Testis (tissue), 2 donors: ENCODE measurements at regions not wholly inside any gene's neighbourhood (a gene's known extent, or its start where the extent isn't known, plus 50 kb on each side); places are given as distances from the start of the nearest gene placed in this dataset.

Source experiments
- DNase-seq: peaks from one replicate; pipeline ENCODE4 v3.0.0-alpha.2; 2019
- H3K27ac ChIP-seq, 2 donors: fragments of 200-600 bp; sonication (generic); one replicate each; pipeline ENCODE4 v1.5.1; 2019
- H3K27me3 ChIP-seq: fragments of 200-600 bp; sonication (generic); one replicate; pipeline ENCODE4 v1.5.1; 2019
- H3K36me3 ChIP-seq: fragments of 200-600 bp; sonication (generic); one replicate; pipeline ENCODE4 v1.5.1; 2017; ENCODE audit warnings: low read depth; ENCODE audit errors: missing control alignments
- H3K4me1 ChIP-seq: fragments of 200-600 bp; sonication (generic); one replicate; pipeline ENCODE4 v1.5.1; 2019
- H3K4me3 ChIP-seq, 2 donors: fragments of 200-600 bp; sonication (generic); one replicate each; pipeline ENCODE4 v1.5.1; 2017 to 2019
- H3K9me3 ChIP-seq: fragments of 200-600 bp; sonication (generic); one replicate; pipeline ENCODE4 v1.5.1; 2017
- POLR2A ChIP-seq: fragments of 450-650 bp; IDR thresholded peaks from one replicate; pipeline ENCODE4 v1.6.1; 2017; ENCODE audit warnings: antibody characterized with exemption, mild to moderate bottlenecking, moderate library complexity
- WGBS, 2 donors: methylation state at CpG; one replicate each; pipeline ENCODE4 v1.1.5; 2018; 5-methylcytosine and 5-hydroxymethylcytosine counted together
- intact Hi-C: fragments of 100-400 bp; cut with DNase I; formaldehyde crosslinking; loops from one replicate; pipeline ENCODE4 v1.15.1; 2023; ENCODE audit warnings: low total_unique reads
- TF ChIP-seq, protein P1 (sequence below), 3 experiments: fragments of 450-650 bp in 2 of 3; fragments of 200-600 bp in 1 of 3; sonication (generic) in 1 of 3; IDR thresholded peaks; one replicate each; pipeline ENCODE4 v1.5.1; 2016 to 2019; ENCODE audit warnings: antibody characterized with exemption in 3 of 3, mild to moderate bottlenecking in 2 of 3, moderate library complexity in 1 of 3

DNA sequence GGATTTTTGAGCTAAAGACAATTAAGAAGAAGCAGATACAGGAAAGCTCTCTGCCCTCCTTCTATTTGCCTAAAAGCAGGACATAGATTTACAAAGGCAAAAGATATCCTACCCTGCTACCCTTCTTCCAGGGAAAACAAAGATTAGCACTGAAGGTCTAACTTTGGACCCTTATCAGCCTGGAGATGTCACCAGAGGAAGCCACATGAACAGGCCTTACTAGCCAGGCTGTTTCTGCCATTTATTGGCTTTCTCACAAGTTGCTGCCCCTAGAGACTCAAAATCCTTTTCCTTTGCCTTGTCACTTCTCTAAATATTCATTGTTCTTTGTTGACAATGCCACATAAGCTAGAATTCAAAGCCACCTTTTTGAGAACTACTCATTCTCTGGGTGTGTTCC is 147.3 kb downstream of the B3GNT2 start:
- intact Hi-C loops: no loop called here
- H3K36me3 ChIP-seq: no peaks in the 10 kb centered on the region
- no peak for TF ChIP-seq POLR2A
- TF ChIP-seq, protein P1, sequence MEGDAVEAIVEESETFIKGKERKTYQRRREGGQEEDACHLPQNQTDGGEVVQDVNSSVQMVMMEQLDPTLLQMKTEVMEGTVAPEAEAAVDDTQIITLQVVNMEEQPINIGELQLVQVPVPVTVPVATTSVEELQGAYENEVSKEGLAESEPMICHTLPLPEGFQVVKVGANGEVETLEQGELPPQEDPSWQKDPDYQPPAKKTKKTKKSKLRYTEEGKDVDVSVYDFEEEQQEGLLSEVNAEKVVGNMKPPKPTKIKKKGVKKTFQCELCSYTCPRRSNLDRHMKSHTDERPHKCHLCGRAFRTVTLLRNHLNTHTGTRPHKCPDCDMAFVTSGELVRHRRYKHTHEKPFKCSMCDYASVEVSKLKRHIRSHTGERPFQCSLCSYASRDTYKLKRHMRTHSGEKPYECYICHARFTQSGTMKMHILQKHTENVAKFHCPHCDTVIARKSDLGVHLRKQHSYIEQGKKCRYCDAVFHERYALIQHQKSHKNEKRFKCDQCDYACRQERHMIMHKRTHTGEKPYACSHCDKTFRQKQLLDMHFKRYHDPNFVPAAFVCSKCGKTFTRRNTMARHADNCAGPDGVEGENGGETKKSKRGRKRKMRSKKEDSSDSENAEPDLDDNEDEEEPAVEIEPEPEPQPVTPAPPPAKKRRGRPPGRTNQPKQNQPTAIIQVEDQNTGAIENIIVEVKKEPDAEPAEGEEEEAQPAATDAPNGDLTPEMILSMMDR (IDR thresholded peaks at IDR 0.05): no peak
- H3K4me3 ChIP-seq: no peak overlapping the region
- no peak for DNase-seq
- no peak overlapping the region for H3K27ac ChIP-seq
- no peaks in the 10 kb centered on the region for H3K9me3 ChIP-seq
- no peaks in the 10 kb centered on the region for H3K27me3 ChIP-seq
- no peaks in the 10 kb centered on the region for H3K4me1 ChIP-seq

DNA sequence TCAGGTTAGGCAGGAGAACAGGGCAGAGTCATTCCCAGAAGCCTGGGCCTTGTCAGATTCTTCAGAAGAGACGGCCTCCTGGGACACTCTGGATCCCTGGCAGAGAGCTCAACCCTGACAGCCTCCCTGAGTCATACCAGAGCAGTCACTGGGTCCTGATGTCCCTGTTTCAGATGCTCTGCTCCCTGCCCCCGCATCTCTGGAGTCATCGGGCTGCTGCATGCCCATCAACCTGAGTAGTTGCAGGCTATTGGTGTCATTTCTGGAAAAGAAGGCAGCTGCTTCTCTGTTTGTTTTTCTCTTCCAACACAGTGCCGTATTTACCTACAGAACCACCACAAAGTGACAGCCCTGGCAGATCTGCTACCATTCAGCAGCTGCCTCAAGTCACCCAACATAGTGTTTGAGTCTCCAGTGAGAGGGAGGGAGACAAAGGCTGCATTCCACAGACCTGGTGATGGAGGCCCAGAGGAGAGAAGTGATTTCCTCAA is 145.1 kb downstream of the B3GNT2 start:
- H3K27ac ChIP-seq: no peak overlapping the region
- intact Hi-C loops: no loop called here

DNA sequence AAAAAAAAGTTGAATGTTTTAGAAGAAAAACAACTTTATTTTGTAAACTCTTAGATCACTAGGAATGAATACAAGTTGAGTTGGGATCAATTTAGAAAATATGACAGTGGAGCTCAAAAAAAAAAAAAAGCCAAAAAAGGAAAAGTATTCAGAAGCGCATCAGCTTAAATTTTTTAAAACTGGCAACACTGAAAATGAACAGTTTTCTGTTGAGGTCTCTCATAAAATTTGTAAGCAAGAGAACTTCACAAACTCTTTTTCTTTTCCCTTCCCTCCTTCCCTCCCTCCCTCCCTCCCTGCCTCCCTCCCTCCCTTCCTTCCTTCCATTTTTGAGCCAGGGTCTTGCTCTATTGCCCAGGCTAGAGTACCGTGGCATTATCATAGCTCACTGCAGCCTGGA is 143.9 kb downstream of the B3GNT2 start:
- DNase-seq: no peak
- H3K9me3 ChIP-seq: no peaks in the 10 kb centered on the region
- H3K4me1 ChIP-seq: no peaks in the 10 kb centered on the region
- no peak for TF ChIP-seq POLR2A
- TF ChIP-seq, protein P1 (IDR thresholded peaks at IDR 0.05): no peak
- H3K27me3 ChIP-seq: no peaks in the 10 kb centered on the region
- intact Hi-C loops: no loop called here
- 91 to 95% methylated on average over 2 of the region's 2 CpGs for WGBS, 2 donors
- H3K4me3 ChIP-seq: no peak overlapping the region
- H3K27ac ChIP-seq: no peak overlapping the region
- no peaks in the 10 kb centered on the region for H3K36me3 ChIP-seq

More for the DNA sequence above, 145.1 kb downstream of the B3GNT2 start:
- no peaks in the 10 kb centered on the region for H3K9me3 ChIP-seq
- peak; percentile 38 for DNase-seq
- H3K36me3 ChIP-seq: no peaks in the 10 kb centered on the region
- no peaks in the 10 kb centered on the region for H3K4me1 ChIP-seq
- WGBS, 2 donors: 66 to 68% methylated on average over 3 to 4 of the region's 4 CpGs
- no peak for TF ChIP-seq POLR2A
- TF ChIP-seq, protein P1 (IDR thresholded peaks at IDR 0.05): no peak
- no peaks in the 10 kb centered on the region for H3K27me3 ChIP-seq
- H3K4me3 ChIP-seq: no peak overlapping the region

DNA sequence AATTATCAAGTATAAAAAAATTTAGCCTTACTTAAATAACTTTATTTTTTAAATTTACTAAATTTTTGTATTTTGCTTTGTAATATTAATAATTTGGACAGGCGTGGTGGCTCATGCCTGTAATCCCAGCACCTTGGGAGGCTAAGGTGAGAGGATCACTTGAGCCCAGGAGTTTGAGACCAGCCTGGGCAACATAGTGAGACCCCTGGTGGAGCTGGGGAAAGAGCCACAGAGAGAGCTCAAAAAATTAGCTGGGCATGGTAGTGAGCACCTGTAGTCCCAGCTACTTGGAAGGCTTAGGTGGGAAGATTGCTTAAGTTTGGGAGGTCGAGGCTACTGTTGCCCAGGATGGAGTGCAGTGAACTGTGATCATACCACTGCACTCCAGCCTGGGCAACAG is 143.5 kb downstream of the B3GNT2 start:
- H3K4me1 ChIP-seq: no peaks in the 10 kb centered on the region
- DNase-seq: no peak
- no peak overlapping the region for H3K4me3 ChIP-seq
- H3K27ac ChIP-seq: no peak overlapping the region
- TF ChIP-seq, protein P1 (IDR thresholded peaks at IDR 0.05): no peak
- TF ChIP-seq POLR2A: no peak
- H3K36me3 ChIP-seq: no peaks in the 10 kb centered on the region
- intact Hi-C loops: no loop called here
- H3K27me3 ChIP-seq: no peaks in the 10 kb centered on the region
- H3K9me3 ChIP-seq: no peaks in the 10 kb centered on the region
- 92 to 100% methylated on average over 1 to 2 of the region's 2 CpGs for WGBS, 2 donors

DNA sequence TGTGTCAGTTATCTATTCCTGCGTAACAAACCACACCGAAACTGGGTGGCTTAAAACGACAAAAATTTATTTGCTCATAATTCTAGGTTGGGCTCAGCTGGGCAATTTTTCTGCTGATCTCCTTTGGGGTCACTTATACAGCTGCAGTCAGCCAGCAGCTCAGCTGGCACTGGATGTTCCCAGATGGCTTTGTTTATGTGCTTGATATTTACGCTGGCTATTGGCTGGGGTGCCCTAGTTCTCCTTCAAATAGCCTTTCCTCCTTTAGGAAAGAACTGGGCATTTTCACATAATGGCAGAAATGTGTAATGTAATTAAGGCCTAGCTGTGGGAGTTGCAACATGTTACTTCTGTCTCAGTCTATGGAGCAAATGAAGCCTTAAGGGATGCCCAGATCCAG is 142.2 kb downstream of the B3GNT2 start:
- no peak for DNase-seq
- intact Hi-C loops: no loop called here
- no peaks in the 10 kb centered on the region for H3K36me3 ChIP-seq
- H3K4me3 ChIP-seq: no peak overlapping the region
- no peaks in the 10 kb centered on the region for H3K27me3 ChIP-seq
- no peak for TF ChIP-seq POLR2A
- TF ChIP-seq, protein P1 (IDR thresholded peaks at IDR 0.05): no peak
- no peaks in the 10 kb centered on the region for H3K9me3 ChIP-seq
- no peak overlapping the region for H3K27ac ChIP-seq
- 92 to 93% methylated on average over 4 of the region's 4 CpGs for WGBS, 2 donors
- H3K4me1 ChIP-seq: no peaks in the 10 kb centered on the region
